ENCODE measurements at regions not wholly inside any gene's neighbourhood (a gene's known extent, or its start where the extent isn't known, plus 50 kb on each side); places are given as distances from the start of the nearest gene placed in this dataset.

- no peak overlapping the region for H3K4me3 ChIP-seq (ENCODE audit: low read depth, low read length)
- in situ Hi-C loops (cut with HindIII; ENCODE audit: low sequenced_read_pairs): no loop called here
- no peak for TF ChIP-seq CTCF (IDR thresholded peaks at IDR 0.05; ENCODE audit: low read depth, low read length, missing control alignments)
- no peak for DNase-seq (ENCODE audit: low read depth)
Measured at GRCh38 chr10:33448421-33449140, 114.1 kb upstream of the NRP1 start.

GRCh38 chr10:33441561-33441960 is 107.1 kb upstream of the NRP1 start:
- no peak for TF ChIP-seq CTCF (IDR thresholded peaks at IDR 0.05; ENCODE audit: low read depth, low read length, missing control alignments)
- in situ Hi-C loops (cut with HindIII; ENCODE audit: low sequenced_read_pairs): no loop called here
- no peak overlapping the region for H3K4me3 ChIP-seq (ENCODE audit: low read depth, low read length)
- no peak for DNase-seq (ENCODE audit: low read depth)

- TF ChIP-seq CTCF (IDR thresholded peaks at IDR 0.05; ENCODE audit: low read depth, low read length, missing control alignments): no peak
- no peak overlapping the region for H3K4me3 ChIP-seq (ENCODE audit: low read depth, low read length)
- in situ Hi-C loops (cut with HindIII; ENCODE audit: low sequenced_read_pairs): no loop called here
- DNase-seq (ENCODE audit: low read depth): no peak
Measured at GRCh38 chr10:33434933-33435332, 100.5 kb upstream of the NRP1 start.

GRCh38 chr10:33428682-33429081 is 94.2 kb upstream of the NRP1 start:
- no peak for TF ChIP-seq CTCF (IDR thresholded peaks at IDR 0.05; ENCODE audit: low read depth, low read length, missing control alignments)
- DNase-seq (ENCODE audit: low read depth): no peak
- in situ Hi-C loops (cut with HindIII; ENCODE audit: low sequenced_read_pairs): no loop called here
- H3K4me3 ChIP-seq (ENCODE audit: low read depth, low read length): no peak overlapping the region

DNA sequence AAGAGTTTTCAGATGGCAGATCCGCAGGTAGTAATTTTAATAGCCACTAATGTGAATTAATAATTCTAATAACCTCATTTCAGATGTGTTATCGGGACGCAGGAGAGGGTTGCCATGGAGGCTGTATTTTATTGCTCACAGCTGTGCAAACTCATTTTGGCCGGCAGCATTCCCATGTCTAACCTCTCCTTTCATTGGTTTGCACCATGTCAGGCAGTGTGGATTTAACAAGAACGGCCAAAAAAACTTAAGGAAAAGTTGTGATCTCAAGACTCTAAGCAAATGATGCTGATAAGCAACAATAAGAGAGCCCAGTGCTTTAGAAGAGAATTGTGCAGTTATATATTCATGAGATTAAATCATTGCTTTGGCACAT is 88.7 kb upstream of the NRP1 start:
- TF ChIP-seq CTCF (IDR thresholded peaks at IDR 0.05; ENCODE audit: low read depth, low read length, missing control alignments): no peak
- in situ Hi-C loops (cut with HindIII; ENCODE audit: low sequenced_read_pairs): no loop called here
- no peak overlapping the region for H3K4me3 ChIP-seq (ENCODE audit: low read depth, low read length)
- DNase-seq (ENCODE audit: low read depth): peak; percentile 5

GRCh38 chr10:33422471-33423153 is 88.1 kb upstream of the NRP1 start:
- no peak overlapping the region for H3K4me3 ChIP-seq (ENCODE audit: low read depth, low read length)
- no peak for DNase-seq (ENCODE audit: low read depth)
- in situ Hi-C loops (cut with HindIII; ENCODE audit: low sequenced_read_pairs): no loop called here
- no peak for TF ChIP-seq CTCF (IDR thresholded peaks at IDR 0.05; ENCODE audit: low read depth, low read length, missing control alignments)

Measured in astrocyte of the cerebellum (primary cell).